Stomach (tissue), 8 donors: ENCODE measurements at regions not wholly inside any gene's neighbourhood (a gene's known extent, or its start where the extent isn't known, plus 50 kb on each side); places are given as distances from the start of the nearest gene placed in this dataset.

Source experiments
- DNase-seq, 2 donors: peaks; one replicate each; pipeline versions ENCODE4 v3.0.0 to v3.0.0-alpha.2; 2013 to 2019
- H3K27ac ChIP-seq, 5 donors: fragments of 200-600 bp in 4 of 5; sonication (generic) in 4 of 5; one replicate each; pipeline ENCODE4 v1.5.1; 2013 to 2019; ENCODE audit warnings: mild to moderate bottlenecking in 1 of 5, moderate library complexity in 1 of 5
- H3K27me3 ChIP-seq, 3 donors: fragments of 200-600 bp; sonication (generic); one replicate each; pipeline ENCODE4 v1.5.1; 2017 to 2019; ENCODE audit warnings: mixed run types in 1 of 3
- H3K36me3 ChIP-seq, 4 donors: fragments of 200-600 bp; sonication (generic); 1 replicate in 3 of 4; 2 replicates in 1 of 4; pipeline ENCODE4 v1.5.1; 2016 to 2019
- H3K4me1 ChIP-seq, 4 donors: fragments of 200-600 bp; sonication (generic); one replicate each; pipeline ENCODE4 v1.5.1; 2016 to 2019
- H3K4me3 ChIP-seq, 4 donors: fragments of 200-600 bp; sonication (generic) in 3 of 4; one replicate each; pipeline ENCODE4 v1.5.1; 2016 to 2019; ENCODE audit warnings: mild to moderate bottlenecking in 1 of 4
- H3K9me3 ChIP-seq, 4 donors: fragments of 200-600 bp; sonication (generic); one replicate each; pipeline ENCODE4 v1.5.1; 2016 to 2019
- CTCF ChIP-seq, 7 experiments: fragments of 450-650 bp in 4 of 7; fragments of 200-600 bp in 3 of 7; sonication (generic) in 3 of 7; IDR thresholded peaks; one replicate each; pipeline ENCODE4 v1.5.1; 2016 to 2019; ENCODE audit warnings: antibody characterized with exemption in 7 of 7, control low read depth in 2 of 7, mild to moderate bottlenecking in 1 of 7
- EP300 ChIP-seq: sonication (generic); formaldehyde crosslinking; IDR thresholded peaks from one replicate; pipeline ENCODE4 v1.6.1; 2017; ENCODE audit warnings: antibody characterized with exemption
- POLR2A ChIP-seq, 4 donors: fragments of 450-650 bp; IDR thresholded peaks; one replicate each; pipeline ENCODE4 v1.6.1; 2016; ENCODE audit warnings: antibody characterized with exemption in 4 of 4, control low read depth in 2 of 4, mild to moderate bottlenecking in 1 of 4, moderate library complexity in 1 of 4
- POLR2AphosphoS5 ChIP-seq, 3 donors: sonication (generic); formaldehyde crosslinking; IDR thresholded peaks; one replicate each; pipeline ENCODE4 v1.6.1; 2016; ENCODE audit warnings: antibody characterized with exemption in 3 of 3
- WGBS, 5 donors: extraction: QIAGEN DNeasy Blood & Tissue Kit in 3 of 5; methylation state at CpG; one replicate each; pipeline versions ENCODE4 v1.1.5 to v1.1.7; 2013 to 2018; 5-methylcytosine and 5-hydroxymethylcytosine counted together
- intact Hi-C: fragments of 100-400 bp; cut with DNase I; formaldehyde crosslinking; loops from one replicate; pipeline ENCODE4 v1.15.1; 2023; ENCODE audit warnings: low total_unique reads
- donor health status: healthy with polysubstance abuse.
- donor health status: Bipolar disorder and iron deficiency.
- donor health status: healthy.

DNA sequence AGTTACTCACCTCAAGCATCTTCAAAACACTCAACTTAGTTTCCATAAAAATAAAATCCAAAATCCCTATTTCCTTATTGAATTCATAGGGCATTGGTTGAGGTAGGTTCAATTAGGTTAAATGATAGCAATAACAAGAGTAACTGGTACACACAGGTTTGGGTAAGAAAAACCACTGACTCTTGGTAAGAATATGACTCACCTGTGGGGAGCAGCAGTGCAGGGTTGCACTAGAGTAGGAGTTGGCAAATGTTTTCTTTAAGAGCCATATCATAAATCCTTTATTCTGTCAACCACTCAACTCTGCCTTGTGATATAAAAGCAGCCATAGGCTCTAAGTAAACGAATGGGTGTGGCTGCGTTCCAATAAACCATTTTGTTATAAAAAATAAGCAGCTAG is 71.4 kb upstream of the CDH20 start:
- Histone ChIP-seq H3K9me3 (no peaks in the 10 kb centered on the region), H3K4me1 (no peaks in the 10 kb centered on the region), H3K4me3 (no peak overlapping the region), H3K36me3 (no peaks in the 10 kb centered on the region), H3K27ac (no peak overlapping the region), H3K27me3 (no peaks in the 10 kb centered on the region)
- TF ChIP-seq CTCF (IDR thresholded peaks at IDR 0.05), result no peak
- TF ChIP-seq POLR2AphosphoS5 (IDR thresholded peaks at IDR 0.05), result no peak
- TF ChIP-seq POLR2A (IDR thresholded peaks at IDR 0.05), result no peak
- TF ChIP-seq EP300, result no peak
- intact Hi-C loops, result no loop called here
- 49 to 91% (median 81%) methylated on average over 2 of the region's 2 CpGs for WGBS, 5 donors
- DNase-seq, result no peak

- H3K9me3 ChIP-seq, result peaks cover 0 to 2% (median 0%) of the 10 kb centered on the region in 4 donors
- 83 to 92% (median 88%) methylated on average over 2 of the region's 2 CpGs for WGBS, 5 donors
- no peaks in the 10 kb centered on the region for H3K27me3 ChIP-seq
- H3K36me3 ChIP-seq, result no peaks in the 10 kb centered on the region
- intact Hi-C loops, result no loop called here
- TF ChIP-seq POLR2A (IDR thresholded peaks at IDR 0.05) (no peak), EP300 (no peak), CTCF (IDR thresholded peaks at IDR 0.05) (no peak), POLR2AphosphoS5 (IDR thresholded peaks at IDR 0.05) (no peak)
- no peak overlapping the region for H3K27ac ChIP-seq
- H3K4me1 ChIP-seq, result no peaks in the 10 kb centered on the region
- H3K4me3 ChIP-seq, result no peak overlapping the region
- DNase-seq, result no peak
Measured at GRCh38 chr18:61272793-61273192, 60.4 kb upstream of the CDH20 start.

DNA sequence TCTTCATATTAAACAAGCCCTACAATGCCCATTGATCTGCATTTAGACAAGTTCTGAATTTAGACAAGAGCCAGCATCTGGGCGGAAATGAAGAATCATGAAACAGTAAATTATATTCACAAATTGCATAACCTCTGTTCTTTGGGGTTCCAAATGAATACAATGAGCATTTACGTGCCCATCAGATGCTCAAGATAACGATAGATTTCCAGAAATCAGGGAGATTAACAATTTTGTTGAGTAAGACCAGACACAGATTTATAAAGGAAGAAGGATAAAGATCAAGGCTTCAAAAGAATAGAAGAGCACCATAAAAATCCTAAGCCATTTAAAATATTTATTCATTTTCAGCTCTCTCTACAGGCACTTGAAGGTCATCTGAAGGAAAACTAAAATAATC is 59.7 kb upstream of the CDH20 start:
- Histone ChIP-seq H3K36me3 (no peaks in the 10 kb centered on the region), H3K9me3 (peaks cover 0 to 2% (median 0%) of the 10 kb centered on the region in 4 donors), H3K27ac (no peak overlapping the region), H3K4me1 (no peaks in the 10 kb centered on the region), H3K4me3 (no peak overlapping the region), H3K27me3 (no peaks in the 10 kb centered on the region)
- TF ChIP-seq EP300 (no peak), CTCF (IDR thresholded peaks at IDR 0.05) (no peak), POLR2A (IDR thresholded peaks at IDR 0.05) (no peak), POLR2AphosphoS5 (IDR thresholded peaks at IDR 0.05) (no peak)
- intact Hi-C loops, result no loop called here
- WGBS, 5 donors, result 75 to 87% (median 83%) methylated on average over 3 of the region's 3 CpGs
- DNase-seq, result no peak

- no peaks in the 10 kb centered on the region for H3K4me1 ChIP-seq
- no peak overlapping the region for H3K4me3 ChIP-seq
- no peak overlapping the region for H3K27ac ChIP-seq
- DNase-seq, result no peak
- H3K9me3 ChIP-seq, result peaks cover 0 to 2% (median 0%) of the 10 kb centered on the region in 4 donors
- no peaks in the 10 kb centered on the region for H3K36me3 ChIP-seq
- intact Hi-C loops, result no loop called here
- TF ChIP-seq EP300, result no peak
- TF ChIP-seq CTCF (IDR thresholded peaks at IDR 0.05), result no peak
- no peak for TF ChIP-seq POLR2A (IDR thresholded peaks at IDR 0.05)
- TF ChIP-seq POLR2AphosphoS5 (IDR thresholded peaks at IDR 0.05), result no peak
- H3K27me3 ChIP-seq, result no peaks in the 10 kb centered on the region
Measured at GRCh38 chr18:61274416-61274960, 58.7 kb upstream of the CDH20 start.
